Endothelial cell of umbilical vein (primary cell): ENCODE measurements at regions not wholly inside any gene's neighbourhood (a gene's known extent, or its start where the extent isn't known, plus 50 kb on each side); places are given as distances from the start of the nearest gene placed in this dataset.
"Not testable (repeated sequence)": the region's sequence is repeated elsewhere in the genome, so short reads cannot be mapped to it uniquely, and the experiment has no call there.

Experiments
- CTCF ChIP-seq, 2 donors: IDR thresholded peaks; 1 replicate in 1 of 2; 2 replicates in 1 of 2; pipeline ENCODE4 v1.5.1; 2011; ENCODE audit warnings: low read length in 2 of 2, mild to moderate bottlenecking in 2 of 2, moderate library complexity in 2 of 2, control low read depth in 1 of 2, inconsistent platforms in 1 of 2, low read depth in 1 of 2; ENCODE audit not compliant: insufficient read depth in 1 of 2; ENCODE audit errors: extremely low read depth in 1 of 2
- EZH2 ChIP-seq: IDR thresholded peaks from 2 replicates; pipeline ENCODE4 v1.6.1; 2012; ENCODE audit warnings: borderline replicate concordance, low read depth, mild to moderate bottlenecking, moderate library complexity, low read length, inconsistent platforms; ENCODE audit not compliant: severe bottlenecking
- FOS ChIP-seq: IDR thresholded peaks from 2 replicates; pipeline ENCODE4 v1.6.1; 2011; ENCODE audit warnings: mild to moderate bottlenecking, low read length, moderate library complexity, borderline replicate concordance; ENCODE audit not compliant: insufficient read depth
- POLR2A ChIP-seq: IDR thresholded peaks from 2 replicates; pipeline ENCODE4 v1.6.1; 2012; ENCODE audit warnings: low read depth, mild to moderate bottlenecking, control low read depth, low read length

GRCh38 chrY:18483354-18483753, 63.2 kb upstream of the HSFY1 start:
- not testable (repeated sequence) for TF ChIP-seq CTCF (IDR thresholded peaks at IDR 0.05; ENCODE audit: extremely low read depth in 1 of 2, insufficient read depth in 1 of 2, low read depth in 1 of 2, low read length in 2 of 2); POLR2A; EZH2; FOS
